ENCODE measurements at regions not wholly inside any gene's neighbourhood (a gene's known extent, or its start where the extent isn't known, plus 50 kb on each side); places are given as distances from the start of the nearest gene placed in this dataset.

DNA sequence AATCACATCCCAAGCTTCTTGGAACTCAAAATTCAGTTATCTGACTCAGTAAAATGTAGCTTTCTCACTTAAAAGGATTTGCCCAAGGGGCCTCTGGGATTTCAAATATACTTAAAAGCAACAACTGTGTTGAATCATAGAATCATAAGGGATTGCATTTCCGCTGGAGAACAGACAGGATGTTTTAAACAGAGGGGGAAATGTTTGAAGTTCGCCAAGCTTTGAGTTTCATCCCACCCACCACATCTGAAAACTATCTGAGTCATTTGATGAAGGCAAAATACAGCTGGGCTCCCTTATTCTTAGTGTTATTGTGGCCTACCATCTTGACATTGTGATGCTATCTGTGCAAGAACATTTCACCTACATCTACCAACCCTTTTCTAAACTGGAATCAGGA, 73.5 kb downstream of the PPP1R2C start:
- no peak overlapping the region for H3K27ac ChIP-seq
- TF ChIP-seq, protein P1, sequence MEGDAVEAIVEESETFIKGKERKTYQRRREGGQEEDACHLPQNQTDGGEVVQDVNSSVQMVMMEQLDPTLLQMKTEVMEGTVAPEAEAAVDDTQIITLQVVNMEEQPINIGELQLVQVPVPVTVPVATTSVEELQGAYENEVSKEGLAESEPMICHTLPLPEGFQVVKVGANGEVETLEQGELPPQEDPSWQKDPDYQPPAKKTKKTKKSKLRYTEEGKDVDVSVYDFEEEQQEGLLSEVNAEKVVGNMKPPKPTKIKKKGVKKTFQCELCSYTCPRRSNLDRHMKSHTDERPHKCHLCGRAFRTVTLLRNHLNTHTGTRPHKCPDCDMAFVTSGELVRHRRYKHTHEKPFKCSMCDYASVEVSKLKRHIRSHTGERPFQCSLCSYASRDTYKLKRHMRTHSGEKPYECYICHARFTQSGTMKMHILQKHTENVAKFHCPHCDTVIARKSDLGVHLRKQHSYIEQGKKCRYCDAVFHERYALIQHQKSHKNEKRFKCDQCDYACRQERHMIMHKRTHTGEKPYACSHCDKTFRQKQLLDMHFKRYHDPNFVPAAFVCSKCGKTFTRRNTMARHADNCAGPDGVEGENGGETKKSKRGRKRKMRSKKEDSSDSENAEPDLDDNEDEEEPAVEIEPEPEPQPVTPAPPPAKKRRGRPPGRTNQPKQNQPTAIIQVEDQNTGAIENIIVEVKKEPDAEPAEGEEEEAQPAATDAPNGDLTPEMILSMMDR (conservative IDR thresholded peaks at IDR 0.05), result no peak
- no peak for TF ChIP-seq ZFX (IDR thresholded peaks at IDR 0.05)

DNA sequence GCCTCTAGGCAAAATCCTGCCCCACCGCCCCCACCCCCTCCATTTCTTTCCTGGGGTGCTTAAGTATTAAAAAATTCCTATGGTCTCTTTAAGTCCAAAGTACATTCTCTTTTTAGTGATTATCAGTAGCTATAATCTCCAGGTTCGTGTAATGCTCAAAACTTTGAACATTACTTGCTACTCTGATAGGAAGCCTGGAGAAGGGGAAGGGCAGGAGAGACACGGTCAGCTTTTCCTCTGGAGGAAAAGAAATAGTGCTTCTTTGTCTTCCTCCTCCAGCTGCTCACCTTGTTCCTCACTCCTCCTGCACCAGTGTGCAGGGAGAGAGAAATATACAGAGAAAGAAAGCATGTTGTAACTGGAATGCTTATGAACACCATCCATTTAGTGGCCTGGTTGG, 80.4 kb downstream of the PPP1R2C start:
- no peak overlapping the region for H3K27ac ChIP-seq
- no peak for TF ChIP-seq ZFX (IDR thresholded peaks at IDR 0.05)

DNA sequence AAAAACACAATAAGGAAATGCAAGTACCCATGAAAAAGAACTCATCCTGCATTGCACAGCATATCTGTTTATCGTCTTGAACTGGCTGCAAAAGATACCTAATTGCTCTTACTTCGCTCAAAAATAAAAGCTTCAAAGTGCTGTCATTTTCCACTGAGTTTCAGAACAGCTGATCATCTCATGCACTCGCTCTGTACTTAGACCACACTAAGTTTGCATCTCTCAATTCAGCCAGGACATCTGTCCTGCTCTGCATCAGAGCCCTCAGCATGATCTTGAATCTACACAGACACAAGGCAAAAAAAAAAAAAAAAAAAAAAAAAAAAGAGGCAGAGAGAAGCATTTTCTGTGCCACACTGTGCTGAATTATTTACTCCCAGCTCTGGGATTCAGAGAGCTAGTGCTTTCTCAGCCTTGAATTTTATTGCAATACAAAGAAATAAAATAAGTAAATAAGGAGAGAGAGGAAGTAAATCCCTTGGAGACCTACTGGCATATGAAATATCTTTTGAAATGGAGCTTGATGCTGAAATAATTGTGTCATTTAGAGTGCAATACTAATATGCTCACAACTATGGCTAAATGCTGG, 81.3 kb downstream of the PPP1R2C start:
- TF ChIP-seq, protein P1 (conservative IDR thresholded peaks at IDR 0.05), result no peak
- TF ChIP-seq ZFX (IDR thresholded peaks at IDR 0.05), result no peak

DNA sequence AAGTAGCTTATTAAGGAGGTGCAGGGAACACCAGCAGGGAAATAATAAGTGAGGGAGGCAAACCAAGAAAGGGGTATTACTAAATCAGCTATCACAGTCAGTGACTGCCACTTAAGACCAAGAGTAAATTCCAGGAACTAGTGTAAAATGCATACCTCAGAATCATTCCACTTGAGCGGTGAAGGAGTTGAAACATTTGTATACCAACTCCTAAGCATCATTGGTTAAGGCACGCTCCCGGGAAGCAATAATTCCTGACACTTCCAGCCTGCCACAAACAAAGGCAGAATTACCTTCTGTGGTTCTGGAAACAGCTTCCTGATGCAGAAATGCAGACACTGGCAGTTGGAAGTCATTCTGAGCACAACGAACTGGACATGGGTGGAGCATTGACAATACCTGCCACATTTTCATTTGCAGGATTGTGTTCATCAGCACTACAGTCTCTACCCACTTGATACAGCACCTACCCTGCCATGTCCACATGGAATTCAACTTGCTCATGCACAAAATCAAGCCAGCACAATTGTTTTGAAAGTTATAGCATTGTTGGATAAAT, 82.1 kb downstream of the PPP1R2C start:
- TF ChIP-seq, protein P1 (conservative IDR thresholded peaks at IDR 0.05), result no peak
- TF ChIP-seq ZFX (IDR thresholded peaks at IDR 0.05), result no peak
- H3K27ac ChIP-seq, result no peak overlapping the region

More for the DNA sequence above, 81.3 kb downstream of the PPP1R2C start:
- no peak overlapping the region for H3K27ac ChIP-seq

DNA sequence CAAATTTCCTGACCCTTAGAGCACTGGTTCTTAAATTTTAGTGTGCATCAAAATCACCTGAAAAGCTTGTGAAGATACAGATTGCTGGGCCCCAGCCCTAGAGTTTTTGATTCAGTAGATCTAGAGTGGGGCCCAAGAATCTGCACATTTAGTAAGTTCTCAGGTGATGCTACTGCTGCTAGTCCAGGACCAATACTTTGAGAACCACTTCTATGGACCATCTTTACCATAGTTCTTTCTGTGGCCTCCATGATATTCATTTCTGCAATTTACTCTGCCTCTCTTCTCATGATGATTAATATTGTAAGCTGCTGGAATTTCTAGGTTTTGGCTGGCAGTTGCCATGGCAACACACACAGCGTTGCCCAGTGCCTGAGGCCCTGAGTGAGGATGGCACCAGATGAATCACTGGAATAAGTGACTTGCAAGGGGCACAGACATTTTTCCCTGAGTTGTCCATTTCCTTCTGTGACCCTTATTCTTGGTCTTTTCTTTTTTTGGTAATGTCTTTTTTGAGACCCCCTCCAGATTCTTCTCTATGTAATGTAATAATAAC, 83.6 kb downstream of the PPP1R2C start:
- no peak overlapping the region for H3K27ac ChIP-seq
- TF ChIP-seq ZFX (IDR thresholded peaks at IDR 0.05), result no peak
- TF ChIP-seq, protein P1 (conservative IDR thresholded peaks at IDR 0.05), result no peak

DNA sequence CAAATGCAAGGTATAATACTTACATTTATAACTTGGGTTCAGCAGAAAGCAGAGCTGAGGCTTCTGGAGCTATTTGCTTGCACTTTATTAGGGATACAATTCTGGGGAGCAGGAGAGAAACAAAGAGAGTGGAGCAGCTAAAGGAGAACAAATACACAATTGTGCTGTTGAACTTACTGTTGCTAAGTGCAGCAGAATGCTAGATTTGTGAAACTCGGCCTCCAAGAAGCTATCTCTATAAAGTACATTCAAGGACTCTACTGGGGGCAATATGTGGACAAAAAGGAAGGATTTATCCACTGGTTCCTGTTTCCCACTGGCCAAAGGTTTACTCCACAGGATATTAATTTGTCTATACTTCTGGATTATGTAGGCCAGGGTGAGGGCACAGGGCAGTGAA, 86.8 kb downstream of the PPP1R2C start:
- TF ChIP-seq ZFX (IDR thresholded peaks at IDR 0.05), result no peak
- TF ChIP-seq, protein P1 (conservative IDR thresholded peaks at IDR 0.05), result no peak
- H3K27ac ChIP-seq, result no peak overlapping the region

DNA sequence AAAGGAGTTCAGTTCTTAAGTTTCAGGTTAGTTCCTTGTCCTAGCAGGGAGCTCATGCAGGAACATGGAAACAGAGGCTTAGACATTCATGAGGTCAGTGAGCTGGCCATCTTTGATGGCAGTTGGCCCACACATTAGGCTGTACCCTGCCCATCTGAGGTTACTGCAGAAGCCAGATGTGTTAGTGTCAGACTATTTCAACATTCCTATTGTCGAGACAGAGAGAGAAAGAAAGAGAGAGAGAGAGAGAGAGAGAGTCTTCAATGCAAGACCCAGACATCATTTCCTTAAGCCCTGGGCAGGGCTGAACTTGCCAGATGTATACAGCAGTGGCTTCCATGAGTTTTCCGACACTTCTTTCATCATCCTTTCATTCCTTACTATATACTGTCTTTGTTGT, 91.3 kb downstream of the PPP1R2C start:
- H3K27ac ChIP-seq, result no peak overlapping the region

More for the DNA sequence above, 91.3 kb downstream of the PPP1R2C start:
- TF ChIP-seq ZFX (IDR thresholded peaks at IDR 0.05), result no peak
- TF ChIP-seq, protein P1 (conservative IDR thresholded peaks at IDR 0.05), result no peak

Data from C4-2B (cell line).